Loucy (cell line): ENCODE measurements at regions not wholly inside any gene's neighbourhood (a gene's known extent, or its start where the extent isn't known, plus 50 kb on each side); places are given as distances from the start of the nearest gene placed in this dataset.

Experiments
- EZH2phosphoT487 ChIP-seq: fragments of 200-600 bp; IDR thresholded peaks from 2 replicates; pipeline ENCODE4 v1.6.1; 2018; ENCODE audit warnings: antibody characterized with exemption, mild to moderate bottlenecking, moderate library complexity, borderline replicate concordance
- TF ChIP-seq, protein P1 (sequence below): fragments of 200-600 bp; sonication (generic); conservative IDR thresholded peaks from 2 replicates; pipeline ENCODE4 v1.5.1; 2014; ENCODE audit warnings: mild to moderate bottlenecking, antibody characterized with exemption, low read length

GRCh38 chr6:6721606-6722005 lies 133.1 kb downstream of the LY86 start:
- TF ChIP-seq, protein P1, sequence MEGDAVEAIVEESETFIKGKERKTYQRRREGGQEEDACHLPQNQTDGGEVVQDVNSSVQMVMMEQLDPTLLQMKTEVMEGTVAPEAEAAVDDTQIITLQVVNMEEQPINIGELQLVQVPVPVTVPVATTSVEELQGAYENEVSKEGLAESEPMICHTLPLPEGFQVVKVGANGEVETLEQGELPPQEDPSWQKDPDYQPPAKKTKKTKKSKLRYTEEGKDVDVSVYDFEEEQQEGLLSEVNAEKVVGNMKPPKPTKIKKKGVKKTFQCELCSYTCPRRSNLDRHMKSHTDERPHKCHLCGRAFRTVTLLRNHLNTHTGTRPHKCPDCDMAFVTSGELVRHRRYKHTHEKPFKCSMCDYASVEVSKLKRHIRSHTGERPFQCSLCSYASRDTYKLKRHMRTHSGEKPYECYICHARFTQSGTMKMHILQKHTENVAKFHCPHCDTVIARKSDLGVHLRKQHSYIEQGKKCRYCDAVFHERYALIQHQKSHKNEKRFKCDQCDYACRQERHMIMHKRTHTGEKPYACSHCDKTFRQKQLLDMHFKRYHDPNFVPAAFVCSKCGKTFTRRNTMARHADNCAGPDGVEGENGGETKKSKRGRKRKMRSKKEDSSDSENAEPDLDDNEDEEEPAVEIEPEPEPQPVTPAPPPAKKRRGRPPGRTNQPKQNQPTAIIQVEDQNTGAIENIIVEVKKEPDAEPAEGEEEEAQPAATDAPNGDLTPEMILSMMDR, result no peak
- no peak for TF ChIP-seq EZH2phosphoT487
